Stimulated activated CD8-positive, alpha-beta memory T cell treated with anti-CD3 and anti-CD28 coated beads, Interleukin-4, amount 100 ng/mL, for 4 hours (primary cell): ENCODE measurements at regions not wholly inside any gene's neighbourhood (a gene's known extent, or its start where the extent isn't known, plus 50 kb on each side); places are given as distances from the start of the nearest gene placed in this dataset.
"Not testable (repeated sequence)": the region's sequence is repeated elsewhere in the genome, so short reads cannot be mapped to it uniquely, and the experiment has no call there.

Source experiments
- DNase-seq, 2 donors: peaks; one replicate each; pipeline ENCODE4 v3.0.0-alpha.2; 2020; ENCODE audit warnings: low read depth in 2 of 2, low spot score in 1 of 2

GRCh38 chr2:217357886-217358620 is 498.2 kb upstream of the TNP1 start:
- DNase-seq, result no peak

- no peak for DNase-seq
Measured at GRCh38 chr2:217356781-217357180, 496.9 kb upstream of the TNP1 start.

GRCh38 chr2:217356142-217356541 is 496.3 kb upstream of the TNP1 start:
- DNase-seq, result no peak

- DNase-seq, result no peak
Measured at GRCh38 chr2:217353591-217353990, 493.7 kb upstream of the TNP1 start.

- no peak for DNase-seq
Measured at GRCh38 chr2:217351378-217351777, 491.5 kb upstream of the TNP1 start.

GRCh38 chr2:217349251-217349650 is 489.4 kb upstream of the TNP1 start:
- no peak for DNase-seq

- not testable (repeated sequence) for DNase-seq
Measured at GRCh38 chr2:217347630-217348029, 487.8 kb upstream of the TNP1 start.

- DNase-seq, result not testable (repeated sequence)
Measured at GRCh38 chr2:217346043-217346442, 486.2 kb upstream of the TNP1 start.

GRCh38 chr2:217340899-217341298 is 481.0 kb upstream of the TNP1 start:
- no peak for DNase-seq

- DNase-seq, result no peak
Measured at GRCh38 chr2:217340176-217340575, 480.3 kb upstream of the TNP1 start.

GRCh38 chr2:217339753-217340152 is 479.9 kb upstream of the TNP1 start:
- DNase-seq, result no peak

- DNase-seq, result no peak
Measured at GRCh38 chr2:217338306-217338916, 478.5 kb upstream of the TNP1 start.

GRCh38 chr2:217337771-217338170 is 477.9 kb upstream of the TNP1 start:
- DNase-seq, result no peak

- DNase-seq, result no peak
Measured at GRCh38 chr2:217336694-217337093, 476.8 kb upstream of the TNP1 start.

- no peak for DNase-seq
Measured at GRCh38 chr2:217335341-217335966, 475.6 kb upstream of the TNP1 start.

GRCh38 chr2:217334561-217334960 is 474.7 kb upstream of the TNP1 start:
- no peak for DNase-seq

- no peak for DNase-seq
Measured at GRCh38 chr2:217332866-217333265, 473.0 kb upstream of the TNP1 start.

GRCh38 chr2:217332417-217332791 is 472.5 kb upstream of the TNP1 start:
- DNase-seq, result no peak

GRCh38 chr2:217331523-217332416 is 471.9 kb upstream of the TNP1 start:
- DNase-seq, result no peak

GRCh38 chr2:217330647-217331046 is 470.8 kb upstream of the TNP1 start:
- no peak for DNase-seq

GRCh38 chr2:217329023-217329431 is 469.2 kb upstream of the TNP1 start:
- no peak for DNase-seq

- DNase-seq, result no peak
Measured at GRCh38 chr2:217328622-217328978, 468.7 kb upstream of the TNP1 start.
